Neural progenitor cell (in vitro differentiated cells): ENCODE measurements at regions not wholly inside any gene's neighbourhood (a gene's known extent, or its start where the extent isn't known, plus 50 kb on each side); places are given as distances from the start of the nearest gene placed in this dataset.
A peak's percentile ranks its signal among the peaks of the same experiment; 100 is the strongest.

Source experiments
- DNase-seq: peaks from one replicate; pipeline ENCODE4 v3.0.0-alpha.2; 2016; ENCODE audit warnings: low spot score
- H2AFZ ChIP-seq: fragments of 200-600 bp; sonication (generic); replicated peaks from 2 replicates; pipeline ENCODE4 v1.6.1; 2016; ENCODE audit warnings: antibody characterized with exemption
- H3F3A ChIP-seq: fragments of 200-600 bp; sonication (generic); 2 replicates; pipeline ENCODE4 v1.6.1; 2016; ENCODE audit warnings: antibody characterized with exemption, low read depth
- H3K27ac ChIP-seq: fragments of 200-600 bp; sonication (generic); 2 replicates; pipeline ENCODE4 v1.5.1; 2016; ENCODE audit warnings: mild to moderate bottlenecking
- H3K27me3 ChIP-seq: fragments of 200-600 bp; sonication (generic); 2 replicates; pipeline ENCODE4 v1.6.1; 2016; ENCODE audit warnings: mild to moderate bottlenecking, moderate library complexity
- H3K36me3 ChIP-seq: fragments of 200-600 bp; sonication (generic); 2 replicates; pipeline ENCODE4 v1.5.1; 2016
- H3K4me1 ChIP-seq: fragments of 200-600 bp; sonication (generic); 2 replicates; pipeline ENCODE4 v1.6.1; 2016; ENCODE audit warnings: mixed run types
- H3K4me2 ChIP-seq: fragments of 200-600 bp; sonication (generic); 2 replicates; pipeline ENCODE4 v1.6.1; 2016
- H3K4me3 ChIP-seq: fragments of 200-600 bp; sonication (generic); 2 replicates; pipeline ENCODE4 v1.5.1; 2016
- H3K79me2 ChIP-seq: fragments of 200-600 bp; sonication (generic); 2 replicates; pipeline ENCODE4 v1.6.1; 2016; ENCODE audit warnings: low read depth
- H3K9ac ChIP-seq: fragments of 200-600 bp; sonication (generic); 2 replicates; pipeline ENCODE4 v1.6.1; 2016
- H3K9me3 ChIP-seq: fragments of 200-600 bp; sonication (generic); 2 replicates; pipeline ENCODE4 v1.5.1; 2016; ENCODE audit warnings: low read depth
- H4K20me1 ChIP-seq: fragments of 200-600 bp; sonication (generic); 2 replicates; pipeline ENCODE4 v1.6.1; 2016; ENCODE audit warnings: low read depth
- H3K27ac Mint-ChIP-seq: 3 replicates; pipeline ENCODE4 v1.8.0; 2021; ENCODE audit warnings: mixed read lengths
- H3K27me3 Mint-ChIP-seq: 2 replicates; pipeline ENCODE4 v1.8.0; 2022; ENCODE audit warnings: low read depth, mild to moderate bottlenecking, inconsistent platforms, moderate library complexity, mixed read lengths; ENCODE audit not compliant: insufficient read depth
- H3K36me3 Mint-ChIP-seq: 3 replicates; pipeline ENCODE4 v1.8.0; 2021; ENCODE audit warnings: mixed read lengths
- H3K4me1 Mint-ChIP-seq: 3 replicates; pipeline ENCODE4 v1.8.0; 2021; ENCODE audit warnings: mixed read lengths
- H3K4me3 Mint-ChIP-seq: 3 replicates; pipeline ENCODE4 v1.8.0; 2021; ENCODE audit warnings: mild to moderate bottlenecking, moderate library complexity, mixed read lengths
- H3K9me3 Mint-ChIP-seq: 3 replicates; pipeline ENCODE4 v1.8.0; 2020; ENCODE audit warnings: mixed read lengths
- CTCF ChIP-seq: fragments of 200-600 bp; sonication (generic); IDR thresholded peaks from 2 replicates; pipeline ENCODE4 v1.5.1; 2017; ENCODE audit warnings: antibody characterized with exemption, mild to moderate bottlenecking
- EZH2 ChIP-seq: fragments of 200-600 bp; sonication (generic); IDR thresholded peaks from 2 replicates; pipeline ENCODE4 v1.6.1; 2017; ENCODE audit warnings: antibody characterized with exemption, mild to moderate bottlenecking, moderate library complexity
- EZH2phosphoT487 ChIP-seq: fragments of 200-600 bp; sonication (generic); IDR thresholded peaks from 2 replicates; pipeline ENCODE4 v1.6.1; 2017; ENCODE audit warnings: antibody characterized with exemption

- no peaks in the 10 kb centered on the region for H3K9me3 ChIP-seq
- Mint-ChIP-seq H3K9me3 (peaks cover 6% of the 10 kb centered on the region), H3K36me3 (peaks cover 11% of the 10 kb centered on the region), H3K4me1 (no peaks in the 10 kb centered on the region), H3K27me3 (no peaks in the 10 kb centered on the region), H3K27ac (no peak overlapping the region), H3K4me3 (no peak overlapping the region)
- H3K4me1 ChIP-seq = no peaks in the 10 kb centered on the region
- no peak for TF ChIP-seq EZH2phosphoT487
- no peak for TF ChIP-seq EZH2
- no peak for TF ChIP-seq CTCF
- no peak for DNase-seq
- no peaks in the 10 kb centered on the region for H3K79me2 ChIP-seq
- H4K20me1 ChIP-seq = no peaks in the 10 kb centered on the region
- H3K4me2 ChIP-seq = no peak overlapping the region
- no peak overlapping the region for H3K4me3 ChIP-seq
- H2AFZ ChIP-seq = no peak overlapping the region
- no peaks in the 10 kb centered on the region for H3K36me3 ChIP-seq
- H3F3A ChIP-seq = no peaks in the 10 kb centered on the region
- H3K27ac ChIP-seq = no peak overlapping the region
- H3K27me3 ChIP-seq = no peaks in the 10 kb centered on the region
- H3K9ac ChIP-seq = no peak overlapping the region
Measured at GRCh38 chr1:238468068-238468467, 577.3 kb upstream of the ZP4 start.

DNA sequence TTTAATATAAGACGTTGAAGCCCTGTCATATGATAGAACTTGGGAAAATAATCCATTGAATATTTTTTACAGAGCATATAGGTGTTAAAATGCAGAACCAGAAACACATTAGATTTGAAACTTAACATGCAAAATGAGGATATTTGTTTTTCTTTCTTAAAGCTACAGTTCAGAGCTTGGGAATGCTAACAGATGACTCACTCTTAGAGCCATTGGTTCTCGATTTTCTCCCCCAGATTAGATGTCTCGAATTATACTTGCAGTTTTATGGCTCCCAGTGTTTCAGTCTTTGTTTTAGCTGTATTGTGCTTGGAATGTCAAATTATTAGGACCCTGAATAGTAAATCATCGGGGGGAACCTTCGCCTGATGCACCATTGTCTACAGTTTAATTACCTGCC is 575.7 kb upstream of the ZP4 start:
- H3K27ac ChIP-seq = no peak overlapping the region
- H3K27me3 Mint-ChIP-seq = no peaks in the 10 kb centered on the region
- H3K36me3 ChIP-seq = no peaks in the 10 kb centered on the region
- H2AFZ ChIP-seq = no peak overlapping the region
- H3K4me1 ChIP-seq = no peaks in the 10 kb centered on the region
- DNase-seq = no peak
- no peak overlapping the region for H3K9ac ChIP-seq
- no peaks in the 10 kb centered on the region for H3K79me2 ChIP-seq
- H3K4me1 Mint-ChIP-seq = no peaks in the 10 kb centered on the region
- H3K4me2 ChIP-seq = no peak overlapping the region
- peaks cover 6% of the 10 kb centered on the region for H3K9me3 Mint-ChIP-seq
- H4K20me1 ChIP-seq = no peaks in the 10 kb centered on the region
- TF ChIP-seq CTCF = no peak
- no peak overlapping the region for H3K4me3 ChIP-seq
- H3K27me3 ChIP-seq = no peaks in the 10 kb centered on the region
- H3K4me3 Mint-ChIP-seq = no peak overlapping the region
- no peaks in the 10 kb centered on the region for H3F3A ChIP-seq
- no peaks in the 10 kb centered on the region for H3K9me3 ChIP-seq
- peaks cover 6% of the 10 kb centered on the region for H3K36me3 Mint-ChIP-seq
- H3K27ac Mint-ChIP-seq = no peak overlapping the region

- Histone ChIP-seq H3K4me2 (no peak overlapping the region), H3K27me3 (no peaks in the 10 kb centered on the region), H3K4me1 (peaks cover under 1% of the 10 kb centered on the region), H4K20me1 (no peaks in the 10 kb centered on the region), H3K9ac (no peak overlapping the region), H2AFZ (no peak overlapping the region), H3K4me3 (no peak overlapping the region), H3K9me3 (no peaks in the 10 kb centered on the region), H3K36me3 (no peaks in the 10 kb centered on the region), H3K79me2 (no peaks in the 10 kb centered on the region), H3F3A (no peaks in the 10 kb centered on the region), H3K27ac (no peak overlapping the region)
- H3K36me3 Mint-ChIP-seq = peaks cover 4% of the 10 kb centered on the region
- TF ChIP-seq CTCF = no peak
- no peak for TF ChIP-seq EZH2phosphoT487
- H3K4me1 Mint-ChIP-seq = peaks cover 2% of the 10 kb centered on the region
- peaks cover 5% of the 10 kb centered on the region for H3K9me3 Mint-ChIP-seq
- DNase-seq = no peak
- H3K4me3 Mint-ChIP-seq = no peak overlapping the region
- no peaks in the 10 kb centered on the region for H3K27me3 Mint-ChIP-seq
- no peak overlapping the region for H3K27ac Mint-ChIP-seq
Measured at GRCh38 chr1:238465449-238465848, 574.7 kb upstream of the ZP4 start.

DNA sequence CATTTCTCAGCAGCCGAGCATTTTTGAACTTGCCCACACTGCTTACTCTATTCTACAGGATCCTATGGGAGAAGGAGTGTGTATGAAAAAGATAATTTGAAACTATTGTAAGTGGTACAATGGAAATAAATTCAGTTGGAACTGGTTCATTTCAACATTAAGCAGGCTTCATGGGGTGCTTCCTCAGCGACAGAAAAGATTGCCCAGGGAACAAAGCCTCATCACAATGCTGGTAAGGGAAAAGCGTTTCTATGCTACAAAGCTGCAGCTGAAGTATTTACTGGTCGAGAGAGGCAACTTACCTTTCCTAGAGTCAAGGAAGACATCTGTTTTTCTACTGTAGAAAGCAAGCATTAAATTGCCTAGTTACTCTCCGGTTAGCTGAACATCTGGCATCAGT is 568.2 kb upstream of the ZP4 start:
- H3K27me3 Mint-ChIP-seq = no peaks in the 10 kb centered on the region
- peak overlapping the region; percentile 39 for H2AFZ ChIP-seq
- H3K4me1 Mint-ChIP-seq = peaks cover 30% of the 10 kb centered on the region
- no peaks in the 10 kb centered on the region for H3K36me3 Mint-ChIP-seq
- H3K79me2 ChIP-seq = no peaks in the 10 kb centered on the region
- H3F3A ChIP-seq = peaks cover 14% of the 10 kb centered on the region
- H4K20me1 ChIP-seq = no peaks in the 10 kb centered on the region
- H3K4me3 Mint-ChIP-seq = peak overlapping the region; percentile 41
- H3K9me3 ChIP-seq = no peaks in the 10 kb centered on the region
- H3K4me3 ChIP-seq = no peak overlapping the region
- H3K4me2 ChIP-seq = peak overlapping the region; percentile 69
- no peaks in the 10 kb centered on the region for H3K27me3 ChIP-seq
- H3K36me3 ChIP-seq = no peaks in the 10 kb centered on the region
- H3K9ac ChIP-seq = no peak overlapping the region
- peak; percentile 76 for DNase-seq
- peaks cover 3% of the 10 kb centered on the region for H3K9me3 Mint-ChIP-seq
- peak overlapping the region; percentile 89 for H3K27ac ChIP-seq
- TF ChIP-seq CTCF = no peak
- TF ChIP-seq EZH2 = no peak
- no peak for TF ChIP-seq EZH2phosphoT487
- peaks cover 28% of the 10 kb centered on the region for H3K4me1 ChIP-seq
- H3K27ac Mint-ChIP-seq = peak overlapping the region; percentile 95
